ENCODE measurements at regions not wholly inside any gene's neighbourhood (a gene's known extent, or its start where the extent isn't known, plus 50 kb on each side); places are given as distances from the start of the nearest gene placed in this dataset.
"Not testable (repeated sequence)": the region's sequence is repeated elsewhere in the genome, so short reads cannot be mapped to it uniquely, and the experiment has no call there.

- TF ChIP-seq CTCF (IDR thresholded peaks at IDR 0.05; ENCODE audit: poor library complexity); EZH2phosphoT487 (IDR thresholded peaks at IDR 0.05; ENCODE audit: low read depth, severe bottlenecking, unreplicated experiment): not testable (repeated sequence)
Observed at GRCh38 chr4:3627967-3628867, 96.0 kb upstream of the LRPAP1 start.

All from hepatocyte (in vitro differentiated cells).